HG02884 (cell line): ENCODE measurements at regions not wholly inside any gene's neighbourhood (a gene's known extent, or its start where the extent isn't known, plus 50 kb on each side); places are given as distances from the start of the nearest gene placed in this dataset.

Source experiments
- ATAC-seq: cut with Tn5 transposase; IDR thresholded peaks from one replicate; pipeline ENCODE4 v1.9.1; 2021; ENCODE audit warnings: mild to moderate bottlenecking, moderate library complexity; ENCODE audit not compliant: unreplicated experiment

DNA sequence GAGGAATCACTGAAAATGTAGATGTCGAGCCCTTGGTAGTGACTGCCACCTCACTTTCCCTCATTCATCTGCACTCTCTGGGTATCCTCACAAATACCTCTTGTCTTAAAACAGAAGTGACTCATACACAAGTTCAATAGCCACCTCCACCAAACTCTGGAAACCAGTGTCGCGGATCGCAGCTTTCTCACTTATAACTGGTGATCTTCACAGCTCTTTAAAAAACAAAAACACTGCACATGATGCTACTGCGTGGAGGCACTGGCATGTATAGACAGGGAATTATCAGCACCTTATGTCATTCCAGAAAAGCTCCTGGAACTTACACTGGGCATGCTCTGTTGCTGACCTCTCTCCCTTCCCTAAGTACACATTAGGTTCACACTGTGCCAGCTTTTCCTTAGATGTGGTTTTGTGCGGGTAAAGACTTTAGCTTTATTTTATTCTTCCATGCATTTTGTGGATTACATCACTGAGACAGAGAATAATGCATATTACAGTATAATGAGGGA, 425.5 kb upstream of the CADM1 start:
- ATAC-seq, result peak; percentile 31

DNA sequence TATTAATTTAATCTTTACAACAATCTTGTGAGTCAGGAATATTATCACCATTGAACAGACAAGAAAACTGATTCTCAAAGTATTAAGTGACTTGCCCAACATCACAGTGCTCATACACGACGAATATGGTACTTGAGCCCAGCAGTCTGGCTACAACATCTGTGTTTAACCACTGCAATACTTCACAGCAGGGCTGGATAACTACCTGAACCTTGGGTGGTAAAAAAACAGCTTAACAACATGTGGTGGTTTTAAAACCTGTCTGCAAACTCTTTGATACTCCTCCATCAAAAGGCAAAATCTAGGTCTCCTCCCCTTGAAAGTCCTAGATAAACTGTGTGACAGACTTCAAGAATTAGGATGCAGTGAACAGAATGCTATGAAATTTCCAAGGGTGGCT, 424.6 kb upstream of the CADM1 start:
- ATAC-seq, result no peak

DNA sequence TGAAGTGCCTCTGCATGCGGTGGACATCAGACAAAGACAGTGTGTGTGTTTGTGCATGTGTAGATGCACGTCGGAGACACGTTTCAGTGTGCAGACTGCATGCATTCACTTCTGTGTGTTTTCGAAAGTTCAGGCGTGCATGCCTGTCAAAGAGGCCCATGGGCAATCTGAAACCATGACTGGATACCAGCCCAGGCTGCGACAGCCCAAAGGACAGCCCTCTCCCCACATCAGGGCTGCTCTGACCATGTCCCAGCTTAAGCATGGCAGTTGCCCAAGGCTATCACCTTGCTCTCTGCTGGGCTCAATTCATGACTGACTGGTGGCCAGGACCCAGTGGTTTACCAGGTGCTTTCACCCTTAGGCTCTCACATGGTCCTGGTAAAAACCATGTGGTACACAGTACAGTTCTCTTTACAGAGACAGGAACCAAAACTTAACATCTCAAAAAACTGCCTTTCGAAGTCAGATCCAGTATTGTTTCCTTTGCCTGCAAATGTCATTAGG, 423.7 kb upstream of the CADM1 start:
- ATAC-seq, result peak; percentile 26

DNA sequence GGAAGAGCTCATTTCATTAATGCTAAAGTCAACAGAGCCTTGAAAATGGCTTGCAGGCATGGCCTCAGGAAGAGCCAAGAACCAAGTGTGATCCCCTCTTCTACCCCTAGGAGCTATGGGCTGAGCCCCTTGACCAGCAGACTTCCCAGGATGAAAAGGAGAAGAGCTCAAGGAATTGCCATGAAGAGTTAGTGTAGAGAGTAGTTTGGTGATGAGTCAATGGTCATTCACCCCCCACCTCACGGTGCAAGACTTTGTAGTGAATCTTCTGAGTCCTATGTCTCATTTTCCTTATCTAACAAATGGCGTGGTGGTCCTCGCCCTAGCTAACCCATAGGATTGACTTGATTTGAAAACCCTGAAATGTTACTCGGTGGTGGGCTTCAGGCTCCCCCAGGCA, 422.4 kb upstream of the CADM1 start:
- no peak for ATAC-seq

DNA sequence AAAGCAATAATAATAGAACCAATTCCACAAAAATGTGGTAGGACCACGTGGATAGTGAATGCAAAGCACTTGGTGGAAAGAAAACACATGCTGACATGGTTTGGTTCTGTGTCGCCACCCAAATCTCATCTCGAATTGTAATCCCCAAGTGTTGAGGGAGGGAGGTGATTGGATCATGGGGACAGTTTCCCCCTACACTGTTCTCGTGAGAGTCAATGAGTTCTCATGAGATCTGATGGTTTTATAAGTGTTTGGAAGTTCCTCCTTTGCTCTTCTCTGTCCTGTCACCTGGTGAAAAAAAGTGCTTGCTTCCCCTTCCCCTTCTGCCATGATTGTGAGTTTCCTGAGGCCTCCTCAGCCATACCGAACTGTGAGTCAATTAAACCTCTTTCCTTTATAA, 421.9 kb upstream of the CADM1 start:
- no peak for ATAC-seq

DNA sequence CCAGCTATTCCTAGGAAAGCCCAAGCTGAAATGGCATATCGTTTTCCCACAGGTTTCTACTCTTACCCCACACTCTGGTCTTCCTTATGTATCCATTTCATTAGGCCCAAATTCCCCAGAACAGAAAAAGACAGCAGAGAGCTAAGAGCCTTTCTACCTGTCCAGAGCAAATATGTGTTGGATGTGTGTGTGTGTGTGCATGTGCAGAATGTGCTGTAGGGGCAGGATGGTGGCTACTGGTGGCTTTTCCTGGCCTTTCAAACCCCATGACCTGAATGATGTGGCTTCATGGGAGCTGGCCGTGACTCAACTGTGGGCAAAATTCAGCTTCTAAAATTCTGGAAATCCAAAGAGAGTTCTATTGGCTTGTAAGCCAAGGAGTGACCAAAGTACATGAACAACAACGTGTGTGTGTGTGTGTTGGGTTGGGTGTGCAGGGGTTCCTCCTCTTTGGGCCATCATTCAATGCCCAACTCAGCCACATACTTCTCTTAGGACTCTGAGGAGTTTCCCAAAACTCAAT, 421.4 kb upstream of the CADM1 start:
- ATAC-seq, result no peak

DNA sequence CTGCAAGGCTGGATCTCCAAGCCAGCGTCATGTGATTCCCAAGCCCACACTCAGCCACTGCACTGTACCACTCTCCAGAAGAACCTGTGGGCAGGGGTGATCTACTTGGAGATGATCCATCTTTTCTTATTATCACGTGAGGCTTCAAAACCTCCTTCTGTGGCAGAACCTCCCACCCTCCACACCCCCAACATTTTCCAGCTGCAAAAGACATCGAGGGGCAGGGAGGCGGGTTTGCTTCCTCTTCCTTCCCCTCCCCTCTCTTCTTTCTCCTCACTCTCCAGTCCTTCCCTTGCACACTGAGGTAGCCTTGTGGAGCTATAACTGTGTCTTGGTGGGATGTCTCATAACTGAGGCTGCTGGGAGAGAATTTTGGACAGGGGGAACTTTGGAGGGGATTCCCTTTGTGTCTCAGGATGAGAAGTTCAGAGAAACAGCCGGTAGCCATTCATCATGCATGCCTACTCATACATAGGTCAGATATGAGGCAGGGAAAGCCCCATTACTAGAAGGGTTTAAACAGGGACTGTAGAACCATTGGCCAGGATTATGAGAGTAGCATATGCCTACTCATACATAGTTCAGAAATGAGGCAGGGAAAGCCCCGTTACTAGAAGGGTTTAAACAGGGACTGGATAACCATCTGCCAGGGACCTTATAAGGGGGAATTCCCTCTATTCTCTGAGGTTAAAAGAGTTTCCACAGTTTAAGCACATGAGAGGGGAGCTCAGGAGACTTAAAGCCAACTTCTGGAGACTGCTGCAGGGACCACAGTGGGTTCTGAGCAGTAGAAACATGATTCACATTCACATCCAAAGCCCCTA, 420.7 kb upstream of the CADM1 start:
- ATAC-seq, result peak; percentile 84

DNA sequence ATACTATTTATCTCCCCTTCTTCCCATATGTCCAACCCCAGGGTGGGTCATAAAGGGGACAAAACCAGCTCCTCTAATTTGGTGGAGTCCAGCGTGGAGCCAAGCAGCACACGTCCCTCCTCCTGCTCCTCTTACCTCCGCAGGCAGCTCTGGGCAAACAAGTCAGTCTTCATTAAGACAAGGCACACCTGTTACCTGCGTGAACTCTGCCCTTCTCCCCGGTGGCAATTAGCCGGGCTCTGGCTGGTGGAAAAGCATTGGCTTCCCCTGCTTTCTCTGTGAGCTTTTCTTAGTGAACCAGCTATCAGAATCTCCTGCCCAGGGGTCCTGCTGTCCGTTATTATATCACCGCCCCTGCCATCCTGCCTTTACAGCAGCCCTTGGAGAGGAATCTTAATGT, 418.7 kb upstream of the CADM1 start:
- no peak for ATAC-seq

DNA sequence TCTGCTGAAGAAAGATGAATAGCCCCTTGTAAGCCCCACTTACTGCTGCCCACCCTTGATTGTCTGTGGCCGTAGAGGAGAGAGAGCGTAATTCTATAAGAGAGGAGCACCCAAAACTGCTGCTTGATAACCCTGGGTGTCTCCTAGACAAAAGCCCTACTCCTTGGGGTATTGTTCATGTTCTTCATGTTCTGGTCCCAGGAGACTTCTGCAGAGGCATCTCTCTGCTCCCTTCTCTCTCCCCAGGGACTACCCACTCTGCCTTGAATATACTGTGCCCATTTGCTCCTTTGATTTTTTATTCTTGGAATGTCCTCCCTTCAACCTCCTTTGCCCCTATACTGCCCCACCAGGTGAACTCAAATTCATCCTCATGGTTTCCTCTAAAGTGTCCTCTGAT, 417.8 kb upstream of the CADM1 start:
- ATAC-seq, result no peak

DNA sequence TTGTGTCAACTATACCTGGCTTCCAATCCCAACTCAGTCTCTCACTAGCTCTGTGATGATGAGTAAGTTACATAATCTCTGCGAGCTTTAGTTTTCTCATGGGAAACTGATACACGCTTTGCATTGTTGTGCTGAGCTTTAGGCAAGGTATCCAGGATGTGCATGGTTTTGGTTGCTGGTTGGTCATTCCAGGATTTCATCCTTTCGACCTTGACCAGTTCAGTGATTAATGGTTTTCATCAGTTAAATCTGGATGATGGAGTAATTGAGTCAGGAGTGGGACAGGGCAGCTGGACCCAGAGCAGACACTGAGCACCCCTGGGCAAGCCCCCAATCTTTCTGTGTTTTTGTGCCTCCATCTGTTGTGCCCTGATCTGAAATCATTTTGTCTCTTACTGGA, 417.3 kb upstream of the CADM1 start:
- no peak for ATAC-seq

DNA sequence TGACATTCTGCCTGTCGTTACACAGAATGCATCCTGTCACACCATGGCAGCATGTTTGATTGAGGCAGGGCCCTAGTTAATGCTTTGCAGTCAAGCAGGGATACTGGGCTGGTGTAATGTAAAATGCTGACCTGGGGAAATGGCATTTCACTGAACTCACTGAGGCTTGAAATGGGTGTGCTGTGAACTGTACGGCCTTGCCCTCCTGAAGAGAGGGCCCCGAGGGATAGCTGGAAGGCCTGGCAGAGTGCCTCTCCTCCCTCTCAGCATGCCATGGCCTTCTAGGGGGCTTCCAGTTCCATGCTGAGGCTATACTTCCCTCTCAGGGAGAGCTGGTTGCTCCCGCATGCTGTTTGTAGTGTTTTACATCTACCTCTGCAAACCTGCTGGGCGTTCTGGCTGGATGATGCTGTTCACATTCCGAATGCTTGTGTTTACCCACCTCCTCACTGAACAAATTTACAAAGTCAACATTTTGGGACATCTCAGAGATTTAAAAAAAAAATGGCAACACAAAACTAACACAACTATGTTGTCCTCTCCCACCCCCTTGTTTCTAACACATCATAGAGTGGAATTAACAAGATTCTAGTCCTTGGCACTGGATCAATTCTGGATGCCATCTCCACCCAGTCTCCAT, 416.7 kb upstream of the CADM1 start:
- ATAC-seq, result no peak

DNA sequence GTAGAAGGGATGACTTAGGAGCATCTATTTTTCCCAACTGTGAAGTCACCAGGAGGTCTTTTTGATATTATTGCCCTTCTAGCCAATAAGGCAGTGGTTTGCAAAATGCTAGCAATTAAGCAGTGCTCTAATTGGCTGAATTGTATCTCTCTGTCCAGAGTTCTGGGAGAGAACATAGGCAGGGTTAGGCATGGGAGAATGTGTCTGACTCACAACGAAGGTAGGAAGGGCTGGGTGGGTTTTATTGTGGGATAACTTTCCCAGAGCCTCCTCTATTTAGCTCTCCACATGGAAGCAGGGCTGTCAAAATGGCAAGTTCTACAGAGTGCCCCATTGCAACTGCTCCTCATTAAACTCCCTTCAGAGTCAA, 415.9 kb upstream of the CADM1 start:
- ATAC-seq, result no peak

DNA sequence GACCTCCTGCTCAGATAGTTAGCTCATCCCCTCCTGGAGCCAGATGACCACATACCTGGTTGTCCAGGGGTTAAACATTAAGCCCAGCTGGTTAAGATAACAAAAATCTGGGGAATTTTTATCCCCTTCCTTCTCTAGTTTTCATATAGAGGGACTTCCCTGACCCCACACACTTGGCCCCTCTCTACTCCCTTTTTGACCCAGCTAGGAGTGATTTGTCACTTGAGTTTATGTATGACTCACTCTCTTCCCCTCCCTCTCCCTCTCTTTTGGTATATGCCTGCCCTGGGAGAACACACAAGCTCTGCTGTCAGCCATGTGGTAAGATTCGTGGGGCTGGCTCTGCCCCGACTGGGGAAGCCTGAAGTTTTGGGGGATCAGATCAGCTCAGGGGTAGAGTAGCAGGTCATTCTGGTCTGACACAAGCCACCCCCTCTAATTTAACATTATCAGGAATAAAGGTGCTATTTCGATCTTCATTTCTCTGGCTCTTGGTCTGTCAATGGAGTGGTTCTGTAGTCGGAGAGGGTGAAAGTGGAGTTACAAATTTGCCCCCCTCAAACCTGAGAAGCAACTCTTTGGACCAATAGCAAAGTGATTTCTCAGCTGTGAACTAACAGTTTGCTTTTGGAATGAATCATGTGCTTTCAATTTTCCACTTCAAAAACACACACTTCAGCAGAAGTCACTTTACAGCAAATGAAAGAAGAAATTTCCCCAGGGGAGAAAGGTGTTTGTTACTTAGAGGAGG, 415.3 kb upstream of the CADM1 start:
- peak; percentile 71 for ATAC-seq

DNA sequence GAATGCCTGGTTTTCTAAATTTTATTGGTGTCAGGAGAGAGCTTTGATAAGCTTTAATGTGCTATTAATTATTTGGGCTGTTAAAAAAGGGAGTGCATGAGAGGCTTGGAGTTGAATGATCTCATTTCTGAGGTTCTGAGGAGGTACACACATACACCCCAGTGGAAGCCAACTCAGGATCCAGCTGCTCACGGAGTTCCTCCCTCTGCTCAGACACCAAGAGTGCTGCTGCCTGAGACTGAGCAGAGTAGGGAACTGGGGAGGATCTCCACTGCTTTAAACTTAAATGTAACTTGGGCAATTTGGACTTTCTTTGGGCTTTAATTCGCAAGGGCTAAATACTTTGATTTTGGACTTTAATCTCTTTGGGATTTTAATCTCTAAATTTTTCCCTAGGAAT, 414.4 kb upstream of the CADM1 start:
- no peak for ATAC-seq

DNA sequence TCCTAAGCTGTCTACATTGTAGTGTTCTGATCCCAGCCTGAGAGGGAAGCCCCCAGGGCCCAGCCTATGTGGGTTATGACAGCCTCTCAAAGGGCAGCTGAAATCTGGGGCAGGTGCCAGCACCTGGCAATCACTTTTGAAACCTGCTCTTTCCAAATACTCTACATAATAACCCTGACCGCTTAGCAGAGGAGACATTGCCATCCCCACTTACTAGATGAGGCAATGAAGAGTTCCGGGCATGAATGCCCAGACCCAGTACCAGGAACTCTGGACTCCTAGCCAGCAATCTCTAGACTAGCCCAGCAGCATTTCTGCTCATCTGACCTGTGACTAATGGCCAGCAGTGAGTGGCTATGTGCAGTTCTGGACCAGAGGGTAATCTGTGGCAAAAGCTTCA, 412.4 kb upstream of the CADM1 start:
- no peak for ATAC-seq

DNA sequence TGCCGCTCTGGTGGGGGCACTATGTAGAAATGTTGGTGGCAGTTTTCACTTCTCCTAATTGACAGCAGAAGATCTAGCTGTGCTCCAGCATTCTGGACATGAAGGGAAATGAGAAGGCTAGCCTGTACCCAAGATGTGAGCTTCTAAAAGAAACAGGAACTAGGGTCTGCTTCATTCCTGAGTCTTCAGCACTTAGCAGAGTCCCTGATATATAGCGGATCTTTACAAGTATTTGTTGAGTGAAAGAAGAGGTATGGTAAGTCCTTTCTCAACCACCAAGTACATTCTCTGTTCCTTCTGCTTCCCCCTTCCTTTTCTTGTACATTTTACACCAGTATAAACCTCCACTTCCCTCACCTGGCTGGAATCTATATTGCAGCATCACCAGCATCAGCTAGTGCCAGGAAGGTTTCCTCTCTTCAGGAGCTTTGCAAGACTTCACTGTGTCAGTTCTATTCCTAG, 408.3 kb upstream of the CADM1 start:
- ATAC-seq, result peak; percentile 71

DNA sequence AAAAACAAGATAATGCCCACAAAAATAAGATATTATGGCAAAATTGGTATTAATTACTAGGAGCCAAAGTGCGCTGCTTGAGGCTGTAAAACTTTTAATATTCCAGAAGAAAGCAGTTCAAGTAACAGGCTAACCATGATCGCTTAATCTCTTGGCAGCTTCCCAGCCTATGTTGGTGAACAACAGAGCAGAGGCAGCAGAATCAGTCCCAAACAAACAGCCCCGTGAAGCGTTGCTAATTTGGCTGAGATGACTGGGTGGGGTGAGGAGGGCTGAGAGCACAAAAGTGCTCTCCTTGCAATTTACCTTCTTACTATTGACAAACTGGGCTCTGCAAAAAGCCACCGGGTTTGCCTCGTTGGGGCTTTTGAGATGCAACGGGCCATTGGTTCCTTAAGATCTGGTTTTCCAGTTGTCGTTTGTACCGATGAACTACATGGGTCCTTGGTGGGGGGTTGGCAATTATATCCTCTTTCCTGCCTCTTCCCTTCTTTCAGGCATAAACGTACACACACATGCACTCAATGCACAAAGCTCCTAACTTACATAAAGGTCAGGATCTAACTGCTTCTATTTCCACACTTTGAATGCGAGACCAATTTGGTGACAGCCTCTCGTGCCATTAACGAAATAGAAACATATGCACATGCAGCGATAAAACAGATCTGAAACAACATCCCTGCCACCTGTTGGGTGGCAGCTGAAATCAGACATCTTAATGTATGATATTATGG, 407.6 kb upstream of the CADM1 start:
- ATAC-seq, result no peak

DNA sequence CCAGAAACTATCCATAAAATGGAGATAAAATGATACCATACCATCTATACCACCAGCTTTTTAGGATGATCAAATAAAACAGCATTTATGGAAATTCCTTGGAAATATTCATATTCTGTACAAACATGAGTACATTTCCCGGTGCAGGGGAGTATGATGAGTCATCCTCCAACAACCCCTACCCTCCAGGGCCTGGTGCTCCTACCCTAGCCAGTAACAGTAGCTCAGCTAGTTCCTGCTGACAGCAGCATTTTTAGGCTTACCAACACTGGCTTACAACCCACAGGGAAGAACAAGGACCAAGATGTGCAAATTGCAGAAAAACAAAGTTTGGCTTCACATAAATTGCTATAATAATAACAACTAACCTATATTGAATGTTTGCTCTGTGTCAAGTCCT, 406.2 kb upstream of the CADM1 start:
- no peak for ATAC-seq

DNA sequence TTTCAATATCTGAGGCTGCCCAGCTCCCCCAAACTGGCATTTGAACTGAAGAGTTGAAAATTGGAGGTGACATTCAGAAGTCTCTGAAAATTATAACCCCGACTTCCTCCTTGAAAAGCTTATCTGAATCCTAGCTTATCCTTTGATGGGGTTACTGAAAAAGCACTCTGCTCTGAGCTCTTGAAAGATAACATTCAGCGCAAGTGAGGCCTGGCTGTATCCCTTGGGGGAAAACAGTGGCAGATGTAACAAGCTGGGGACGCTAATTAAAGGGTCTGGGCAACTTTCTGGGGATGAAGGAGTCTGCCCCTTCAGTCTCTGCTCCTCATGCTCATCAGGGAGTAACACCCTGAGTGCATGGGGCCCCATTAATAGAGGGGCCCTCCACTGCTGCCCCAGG, 402.0 kb upstream of the CADM1 start:
- ATAC-seq, result no peak

DNA sequence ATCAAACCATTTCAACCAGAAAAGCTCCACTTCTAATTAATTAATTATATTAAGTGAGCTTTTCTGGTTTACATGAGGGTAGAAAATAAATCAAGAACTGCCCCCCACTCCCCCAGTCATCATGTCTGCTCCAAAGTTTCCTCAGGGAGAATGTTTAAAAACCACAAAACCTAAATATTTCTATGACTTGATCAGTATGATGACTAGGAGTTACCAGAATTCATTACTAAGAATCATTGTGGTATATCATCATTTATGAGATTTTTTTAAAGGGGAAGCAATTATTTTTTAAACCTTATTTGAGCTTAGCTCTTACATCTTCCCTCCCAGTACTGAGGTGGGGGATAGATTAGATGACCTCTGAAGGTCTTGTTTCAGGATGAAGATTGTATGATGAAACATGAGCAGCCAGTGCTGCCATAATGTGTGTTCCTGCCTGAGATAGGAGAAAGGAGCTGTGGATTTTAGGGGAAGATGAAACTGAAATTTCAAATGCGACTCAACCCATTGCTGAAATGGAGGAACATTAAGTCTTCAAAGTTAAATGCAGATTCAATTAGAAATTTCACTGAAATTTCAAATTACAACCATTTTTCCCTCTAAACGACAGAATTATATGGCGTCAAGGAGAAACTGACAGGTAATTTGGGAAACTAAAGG, 401.3 kb upstream of the CADM1 start:
- ATAC-seq, result no peak
